HepG2 (cell line): ENCODE measurements at regions not wholly inside any gene's neighbourhood (a gene's known extent, or its start where the extent isn't known, plus 50 kb on each side); places are given as distances from the start of the nearest gene placed in this dataset.

Source experiments
- CEBPG ChIP-seq: IDR thresholded peaks from 2 replicates; pipeline ENCODE4 v1.6.1; 2016
- GATAD2A ChIP-seq: IDR thresholded peaks from 2 replicates; pipeline ENCODE4 v1.6.1; 2016
- PCBP2 ChIP-seq: fragments of 200-400 bp; formaldehyde crosslinking; optimal IDR thresholded peaks from 2 replicates; pipeline ENCODE3; 2018; ENCODE audit warnings: low read length, low read depth; ENCODE audit not compliant: poor library complexity, severe bottlenecking
- POLR2G ChIP-seq: fragments of 200-400 bp; formaldehyde crosslinking; IDR thresholded peaks from 2 replicates; pipeline ENCODE4 v1.6.1; 2018; ENCODE audit warnings: mild to moderate bottlenecking, low read depth, low read length, moderate library complexity
- SAP130 ChIP-seq: IDR thresholded peaks from 2 replicates; pipeline ENCODE4 v1.6.1; 2016; ENCODE audit warnings: low read depth
- SP140L ChIP-seq: sonication (generic); formaldehyde crosslinking; IDR thresholded peaks from 2 replicates; pipeline ENCODE4 v1.4.0; 2020; ENCODE audit warnings: missing genetic modification reagents, borderline replicate concordance
- ZNF326 ChIP-seq: sonication (generic); formaldehyde crosslinking; IDR thresholded peaks from 2 replicates; pipeline ENCODE4 v1.4.0; 2020; ENCODE audit warnings: missing genetic modification reagents, borderline replicate concordance
- ZNF672 ChIP-seq: sonication (generic); formaldehyde crosslinking; IDR thresholded peaks from 2 replicates; pipeline ENCODE4 v1.8.1; 2022; ENCODE audit warnings: missing genetic modification reagents
- TF ChIP-seq, protein P1 (sequence below): sonication (generic); formaldehyde crosslinking; IDR thresholded peaks from 2 replicates; pipeline ENCODE4 v1.9.0; 2021; ENCODE audit warnings: mild to moderate bottlenecking, missing genetic modification reagents
- TF ChIP-seq, protein P2 (sequence below): sonication (generic); IDR thresholded peaks from 2 replicates; pipeline ENCODE4 v1.6.1; 2016; ENCODE audit warnings: low read depth, borderline replicate concordance
- TF ChIP-seq, protein P3 (sequence below): IDR thresholded peaks from 2 replicates; pipeline ENCODE4 v1.4.0; 2020; ENCODE audit warnings: mild to moderate bottlenecking, missing genetic modification reagents
- TF ChIP-seq, protein P4 (sequence below): sonication (generic); formaldehyde crosslinking; IDR thresholded peaks from 2 replicates; pipeline ENCODE4 v1.4.0; 2020; ENCODE audit warnings: missing genetic modification reagents, borderline replicate concordance
- TF ChIP-seq, protein P5 (sequence below): sonication (generic); formaldehyde crosslinking; IDR thresholded peaks from 2 replicates; pipeline ENCODE4 v1.5.1; 2020; ENCODE audit warnings: missing genetic modification reagents, mild to moderate bottlenecking, borderline replicate concordance

DNA sequence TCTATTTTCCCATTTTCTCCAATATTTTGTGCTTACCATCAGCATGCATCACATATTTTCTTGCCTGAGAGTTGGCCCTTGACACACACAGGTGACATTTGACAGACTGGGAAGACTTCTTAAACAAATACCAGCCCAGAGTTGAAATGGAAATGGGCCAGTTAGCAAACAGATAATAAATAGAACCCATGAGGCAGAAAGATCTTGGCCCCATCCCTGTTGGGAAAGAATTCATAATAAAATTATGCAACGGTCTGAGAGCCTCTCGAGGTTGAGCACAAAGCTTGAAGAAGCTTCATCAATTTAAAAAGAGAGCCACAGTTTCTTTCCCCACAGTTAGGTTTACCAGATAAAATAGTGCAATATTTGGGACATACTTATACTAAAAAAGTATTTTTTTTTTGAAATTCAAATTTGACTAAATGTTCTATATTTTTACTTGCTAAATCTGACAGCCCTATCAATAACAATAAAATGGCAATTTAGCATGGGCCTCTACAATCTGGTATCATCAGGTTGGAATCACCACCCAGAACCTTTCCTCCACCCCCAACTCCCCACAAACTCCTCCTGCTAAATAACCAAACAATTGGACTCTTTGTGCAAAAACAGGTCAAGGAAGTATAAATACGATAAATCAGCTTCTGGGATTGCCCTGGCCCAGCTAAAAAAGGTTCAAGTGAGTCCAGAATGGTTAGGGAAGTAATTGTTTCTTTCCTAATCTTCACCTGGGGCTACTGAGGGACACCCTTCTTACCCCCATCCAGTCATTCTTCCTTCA lies 129.8 kb downstream of the CD164 start (continued):
- TF ChIP-seq, protein P1, sequence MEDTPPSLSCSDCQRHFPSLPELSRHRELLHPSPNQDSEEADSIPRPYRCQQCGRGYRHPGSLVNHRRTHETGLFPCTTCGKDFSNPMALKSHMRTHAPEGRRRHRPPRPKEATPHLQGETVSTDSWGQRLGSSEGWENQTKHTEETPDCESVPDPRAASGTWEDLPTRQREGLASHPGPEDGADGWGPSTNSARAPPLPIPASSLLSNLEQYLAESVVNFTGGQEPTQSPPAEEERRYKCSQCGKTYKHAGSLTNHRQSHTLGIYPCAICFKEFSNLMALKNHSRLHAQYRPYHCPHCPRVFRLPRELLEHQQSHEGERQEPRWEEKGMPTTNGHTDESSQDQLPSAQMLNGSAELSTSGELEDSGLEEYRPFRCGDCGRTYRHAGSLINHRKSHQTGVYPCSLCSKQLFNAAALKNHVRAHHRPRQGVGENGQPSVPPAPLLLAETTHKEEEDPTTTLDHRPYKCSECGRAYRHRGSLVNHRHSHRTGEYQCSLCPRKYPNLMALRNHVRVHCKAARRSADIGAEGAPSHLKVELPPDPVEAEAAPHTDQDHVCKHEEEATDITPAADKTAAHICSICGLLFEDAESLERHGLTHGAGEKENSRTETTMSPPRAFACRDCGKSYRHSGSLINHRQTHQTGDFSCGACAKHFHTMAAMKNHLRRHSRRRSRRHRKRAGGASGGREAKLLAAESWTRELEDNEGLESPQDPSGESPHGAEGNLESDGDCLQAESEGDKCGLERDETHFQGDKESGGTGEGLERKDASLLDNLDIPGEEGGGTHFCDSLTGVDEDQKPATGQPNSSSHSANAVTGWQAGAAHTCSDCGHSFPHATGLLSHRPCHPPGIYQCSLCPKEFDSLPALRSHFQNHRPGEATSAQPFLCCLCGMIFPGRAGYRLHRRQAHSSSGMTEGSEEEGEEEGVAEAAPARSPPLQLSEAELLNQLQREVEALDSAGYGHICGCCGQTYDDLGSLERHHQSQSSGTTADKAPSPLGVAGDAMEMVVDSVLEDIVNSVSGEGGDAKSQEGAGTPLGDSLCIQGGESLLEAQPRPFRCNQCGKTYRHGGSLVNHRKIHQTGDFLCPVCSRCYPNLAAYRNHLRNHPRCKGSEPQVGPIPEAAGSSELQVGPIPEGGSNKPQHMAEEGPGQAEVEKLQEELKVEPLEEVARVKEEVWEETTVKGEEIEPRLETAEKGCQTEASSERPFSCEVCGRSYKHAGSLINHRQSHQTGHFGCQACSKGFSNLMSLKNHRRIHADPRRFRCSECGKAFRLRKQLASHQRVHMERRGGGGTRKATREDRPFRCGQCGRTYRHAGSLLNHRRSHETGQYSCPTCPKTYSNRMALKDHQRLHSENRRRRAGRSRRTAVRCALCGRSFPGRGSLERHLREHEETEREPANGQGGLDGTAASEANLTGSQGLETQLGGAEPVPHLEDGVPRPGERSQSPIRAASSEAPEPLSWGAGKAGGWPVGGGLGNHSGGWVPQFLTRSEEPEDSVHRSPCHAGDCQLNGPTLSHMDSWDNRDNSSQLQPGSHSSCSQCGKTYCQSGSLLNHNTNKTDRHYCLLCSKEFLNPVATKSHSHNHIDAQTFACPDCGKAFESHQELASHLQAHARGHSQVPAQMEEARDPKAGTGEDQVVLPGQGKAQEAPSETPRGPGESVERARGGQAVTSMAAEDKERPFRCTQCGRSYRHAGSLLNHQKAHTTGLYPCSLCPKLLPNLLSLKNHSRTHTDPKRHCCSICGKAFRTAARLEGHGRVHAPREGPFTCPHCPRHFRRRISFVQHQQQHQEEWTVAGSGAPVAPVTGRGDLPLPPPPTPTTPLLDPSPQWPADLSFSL (CRISPR knock-in tag) = no peak
- TF ChIP-seq, protein P2, sequence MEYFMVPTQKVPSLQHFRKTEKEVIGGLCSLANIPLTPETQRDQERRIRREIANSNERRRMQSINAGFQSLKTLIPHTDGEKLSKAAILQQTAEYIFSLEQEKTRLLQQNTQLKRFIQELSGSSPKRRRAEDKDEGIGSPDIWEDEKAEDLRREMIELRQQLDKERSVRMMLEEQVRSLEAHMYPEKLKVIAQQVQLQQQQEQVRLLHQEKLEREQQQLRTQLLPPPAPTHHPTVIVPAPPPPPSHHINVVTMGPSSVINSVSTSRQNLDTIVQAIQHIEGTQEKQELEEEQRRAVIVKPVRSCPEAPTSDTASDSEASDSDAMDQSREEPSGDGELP = 0 out of 2 replicates have a peak, but pooled peaks have one; percentile 28
- TF ChIP-seq, protein P3, sequence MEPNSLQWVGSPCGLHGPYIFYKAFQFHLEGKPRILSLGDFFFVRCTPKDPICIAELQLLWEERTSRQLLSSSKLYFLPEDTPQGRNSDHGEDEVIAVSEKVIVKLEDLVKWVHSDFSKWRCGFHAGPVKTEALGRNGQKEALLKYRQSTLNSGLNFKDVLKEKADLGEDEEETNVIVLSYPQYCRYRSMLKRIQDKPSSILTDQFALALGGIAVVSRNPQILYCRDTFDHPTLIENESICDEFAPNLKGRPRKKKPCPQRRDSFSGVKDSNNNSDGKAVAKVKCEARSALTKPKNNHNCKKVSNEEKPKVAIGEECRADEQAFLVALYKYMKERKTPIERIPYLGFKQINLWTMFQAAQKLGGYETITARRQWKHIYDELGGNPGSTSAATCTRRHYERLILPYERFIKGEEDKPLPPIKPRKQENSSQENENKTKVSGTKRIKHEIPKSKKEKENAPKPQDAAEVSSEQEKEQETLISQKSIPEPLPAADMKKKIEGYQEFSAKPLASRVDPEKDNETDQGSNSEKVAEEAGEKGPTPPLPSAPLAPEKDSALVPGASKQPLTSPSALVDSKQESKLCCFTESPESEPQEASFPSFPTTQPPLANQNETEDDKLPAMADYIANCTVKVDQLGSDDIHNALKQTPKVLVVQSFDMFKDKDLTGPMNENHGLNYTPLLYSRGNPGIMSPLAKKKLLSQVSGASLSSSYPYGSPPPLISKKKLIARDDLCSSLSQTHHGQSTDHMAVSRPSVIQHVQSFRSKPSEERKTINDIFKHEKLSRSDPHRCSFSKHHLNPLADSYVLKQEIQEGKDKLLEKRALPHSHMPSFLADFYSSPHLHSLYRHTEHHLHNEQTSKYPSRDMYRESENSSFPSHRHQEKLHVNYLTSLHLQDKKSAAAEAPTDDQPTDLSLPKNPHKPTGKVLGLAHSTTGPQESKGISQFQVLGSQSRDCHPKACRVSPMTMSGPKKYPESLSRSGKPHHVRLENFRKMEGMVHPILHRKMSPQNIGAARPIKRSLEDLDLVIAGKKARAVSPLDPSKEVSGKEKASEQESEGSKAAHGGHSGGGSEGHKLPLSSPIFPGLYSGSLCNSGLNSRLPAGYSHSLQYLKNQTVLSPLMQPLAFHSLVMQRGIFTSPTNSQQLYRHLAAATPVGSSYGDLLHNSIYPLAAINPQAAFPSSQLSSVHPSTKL (CRISPR knock-in tag) = peak; percentile 46; the same call in 1 of the 2 replicates
- TF ChIP-seq ZNF672 (CRISPR knock-in tag) (no peak), PCBP2 (peak; percentile 16), POLR2G (no peak), GATAD2A (CRISPR knock-in tag) (0 out of 2 replicates have a peak, but pooled peaks have one; percentile 22), ZNF326 (no peak), SP140L (no peak), SAP130 (CRISPR knock-in tag) (peak; percentile 21; the same call in 1 of the 2 replicates), CEBPG (CRISPR knock-in tag) (peak; percentile 26; the same call in 1 of the 2 replicates)
- TF ChIP-seq, protein P4, sequence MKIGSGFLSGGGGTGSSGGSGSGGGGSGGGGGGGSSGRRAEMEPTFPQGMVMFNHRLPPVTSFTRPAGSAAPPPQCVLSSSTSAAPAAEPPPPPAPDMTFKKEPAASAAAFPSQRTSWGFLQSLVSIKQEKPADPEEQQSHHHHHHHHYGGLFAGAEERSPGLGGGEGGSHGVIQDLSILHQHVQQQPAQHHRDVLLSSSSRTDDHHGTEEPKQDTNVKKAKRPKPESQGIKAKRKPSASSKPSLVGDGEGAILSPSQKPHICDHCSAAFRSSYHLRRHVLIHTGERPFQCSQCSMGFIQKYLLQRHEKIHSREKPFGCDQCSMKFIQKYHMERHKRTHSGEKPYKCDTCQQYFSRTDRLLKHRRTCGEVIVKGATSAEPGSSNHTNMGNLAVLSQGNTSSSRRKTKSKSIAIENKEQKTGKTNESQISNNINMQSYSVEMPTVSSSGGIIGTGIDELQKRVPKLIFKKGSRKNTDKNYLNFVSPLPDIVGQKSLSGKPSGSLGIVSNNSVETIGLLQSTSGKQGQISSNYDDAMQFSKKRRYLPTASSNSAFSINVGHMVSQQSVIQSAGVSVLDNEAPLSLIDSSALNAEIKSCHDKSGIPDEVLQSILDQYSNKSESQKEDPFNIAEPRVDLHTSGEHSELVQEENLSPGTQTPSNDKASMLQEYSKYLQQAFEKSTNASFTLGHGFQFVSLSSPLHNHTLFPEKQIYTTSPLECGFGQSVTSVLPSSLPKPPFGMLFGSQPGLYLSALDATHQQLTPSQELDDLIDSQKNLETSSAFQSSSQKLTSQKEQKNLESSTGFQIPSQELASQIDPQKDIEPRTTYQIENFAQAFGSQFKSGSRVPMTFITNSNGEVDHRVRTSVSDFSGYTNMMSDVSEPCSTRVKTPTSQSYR (CRISPR knock-in tag) = no peak
- TF ChIP-seq, protein P5, sequence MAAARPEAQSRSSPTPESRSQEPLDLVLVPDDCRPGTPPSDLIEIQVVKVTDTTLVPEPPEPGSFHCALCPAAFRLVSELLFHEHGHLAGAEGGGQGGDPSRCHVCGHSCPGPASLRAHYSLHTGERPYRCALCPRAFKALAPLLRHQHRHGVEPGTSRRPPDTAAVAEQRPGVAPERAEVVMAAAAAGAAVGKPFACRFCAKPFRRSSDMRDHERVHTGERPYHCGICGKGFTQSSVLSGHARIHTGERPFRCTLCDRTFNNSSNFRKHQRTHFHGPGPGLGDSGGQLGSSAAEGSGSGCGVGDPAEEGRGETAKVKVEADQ = no peak
